PC-3 (cell line): ENCODE measurements at regions not wholly inside any gene's neighbourhood (a gene's known extent, or its start where the extent isn't known, plus 50 kb on each side); places are given as distances from the start of the nearest gene placed in this dataset.

Source experiments
- CTCF ChIP-seq: fragments of 300-600 bp; sonication (generic); conservative IDR thresholded peaks from 2 replicates; pipeline ENCODE4 v1.5.1; 2017; ENCODE audit warnings: antibody characterized with exemption, low read depth, mild to moderate bottlenecking, low read length
- EZH2 ChIP-seq: fragments of 300-600 bp; sonication (generic); IDR thresholded peaks from one replicate; pipeline ENCODE4 v1.6.1; 2017; ENCODE audit warnings: antibody characterized with exemption, mild to moderate bottlenecking, low read length; ENCODE audit not compliant: unreplicated experiment
- EZH2phosphoT487 ChIP-seq: fragments of 300-600 bp; sonication (generic); IDR thresholded peaks from 2 replicates; pipeline ENCODE4 v1.6.1; 2018; ENCODE audit warnings: mild to moderate bottlenecking, antibody characterized with exemption, low read length, borderline replicate concordance

GRCh38 chr10:113433711-113434110 is 119.1 kb upstream of the HABP2 start:
- TF ChIP-seq EZH2phosphoT487 (no peak), CTCF (no peak), EZH2 (no peak)
